HT1080 (cell line): ENCODE measurements at regions not wholly inside any gene's neighbourhood (a gene's known extent, or its start where the extent isn't known, plus 50 kb on each side); places are given as distances from the start of the nearest gene placed in this dataset.
A peak's percentile ranks its signal among the peaks of the same experiment; 100 is the strongest.
"Not testable (repeated sequence)": the region's sequence is repeated elsewhere in the genome, so short reads cannot be mapped to it uniquely, and the experiment has no call there.

Source experiments
- DNase-seq: peaks from one replicate; pipeline ENCODE4 v3.0.0-alpha.2; 2015; ENCODE audit warnings: low read depth

DNA sequence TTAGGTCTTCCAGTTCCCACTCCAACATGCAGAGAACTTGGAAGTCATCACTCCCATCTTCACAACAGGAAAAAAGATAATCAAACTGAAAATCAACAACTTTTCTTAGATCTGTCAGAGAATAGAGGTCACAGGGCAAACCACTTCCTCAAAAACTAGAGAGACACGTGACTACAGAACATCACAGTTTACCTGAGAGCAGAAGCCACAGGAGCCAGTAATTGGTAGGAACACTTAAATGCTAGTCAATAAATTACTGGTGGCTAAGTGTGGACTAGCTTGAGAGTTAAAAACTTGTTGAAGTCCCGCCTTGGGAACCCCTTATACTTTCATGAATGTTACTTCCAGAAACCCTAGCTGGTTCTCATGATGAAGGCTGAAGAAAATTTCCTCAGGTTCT is 81.1 kb downstream of the THSD1 start:
- DNase-seq, result not testable (repeated sequence)

DNA sequence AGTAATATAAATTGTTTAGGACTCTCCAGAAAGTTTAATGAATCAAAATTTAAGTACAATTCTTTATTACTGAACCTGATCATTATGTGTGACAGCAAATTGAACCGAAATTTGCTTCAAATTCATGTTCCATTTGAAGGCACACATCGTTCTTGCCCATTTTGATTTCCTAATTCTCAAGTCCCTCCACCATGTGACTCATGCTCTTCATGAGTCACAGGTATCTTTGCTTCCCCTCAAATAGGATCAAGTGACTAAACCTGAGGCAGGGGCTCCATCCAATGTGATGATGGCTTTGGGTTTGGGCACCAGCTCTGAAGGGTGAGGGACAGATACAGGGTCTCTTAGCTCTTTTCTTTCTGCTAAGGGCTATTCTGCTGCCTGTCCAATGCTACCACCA is 86.1 kb downstream of the THSD1 start:
- peak; percentile 55 for DNase-seq

DNA sequence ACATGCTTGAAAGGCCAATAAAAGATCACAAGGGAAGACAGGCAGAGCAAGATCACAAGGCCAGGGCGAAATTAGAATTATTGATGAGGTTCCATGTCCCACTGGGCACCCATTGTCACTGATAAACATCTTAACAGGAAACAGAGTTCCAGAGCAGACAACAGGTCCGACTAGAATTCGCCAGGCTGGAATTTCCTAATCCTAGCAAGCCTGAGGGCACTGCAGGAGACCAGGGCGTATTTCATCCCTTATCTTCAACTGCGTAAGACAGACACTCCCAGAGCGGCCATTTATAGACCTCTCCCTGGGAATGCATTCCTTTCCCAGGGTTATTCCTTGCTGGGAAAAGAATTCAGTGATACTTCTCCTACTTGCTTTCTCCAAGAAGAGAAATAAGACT is 96.1 kb downstream of the THSD1 start:
- not testable (repeated sequence) for DNase-seq

DNA sequence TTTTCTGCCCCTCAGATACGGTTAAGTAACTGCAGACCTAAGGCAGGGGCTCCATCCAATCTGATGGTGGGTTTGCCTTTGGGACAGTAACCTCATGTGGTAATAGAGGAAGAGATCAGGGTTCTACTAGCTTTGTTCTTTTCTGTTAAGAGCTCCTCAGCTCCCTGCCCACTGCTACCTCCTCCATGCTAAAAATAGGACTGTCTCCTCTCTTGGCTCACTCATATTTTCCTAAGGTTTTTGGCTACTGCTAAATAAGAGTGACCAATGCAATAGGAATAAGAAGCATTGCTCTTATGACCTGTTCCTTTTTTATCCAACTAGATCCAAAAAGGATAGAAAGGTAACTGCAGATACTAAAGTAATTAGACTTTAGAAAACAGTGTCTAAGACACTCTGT is 99.6 kb downstream of the THSD1 start:
- DNase-seq, result not testable (repeated sequence)

DNA sequence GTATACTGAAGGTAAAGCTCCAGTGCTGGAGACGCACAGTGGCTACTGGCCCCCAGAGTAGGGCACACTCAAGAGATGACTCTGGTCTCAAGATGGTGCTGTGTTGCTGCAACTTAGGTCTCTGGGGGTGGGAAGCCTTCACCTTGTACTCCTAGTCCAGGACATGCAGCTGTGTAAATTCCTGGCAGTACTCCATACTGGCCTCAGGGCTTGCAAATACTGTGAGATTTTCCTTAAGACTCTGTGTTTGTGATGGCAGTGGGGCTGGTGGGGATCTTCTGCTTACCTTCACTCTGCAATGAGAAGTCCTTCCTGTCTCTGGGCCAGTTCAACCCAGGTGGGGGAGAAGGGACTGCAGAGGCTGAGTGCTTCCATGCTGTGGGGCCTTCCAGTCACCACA is 102.9 kb downstream of the THSD1 start:
- not testable (repeated sequence) for DNase-seq

DNA sequence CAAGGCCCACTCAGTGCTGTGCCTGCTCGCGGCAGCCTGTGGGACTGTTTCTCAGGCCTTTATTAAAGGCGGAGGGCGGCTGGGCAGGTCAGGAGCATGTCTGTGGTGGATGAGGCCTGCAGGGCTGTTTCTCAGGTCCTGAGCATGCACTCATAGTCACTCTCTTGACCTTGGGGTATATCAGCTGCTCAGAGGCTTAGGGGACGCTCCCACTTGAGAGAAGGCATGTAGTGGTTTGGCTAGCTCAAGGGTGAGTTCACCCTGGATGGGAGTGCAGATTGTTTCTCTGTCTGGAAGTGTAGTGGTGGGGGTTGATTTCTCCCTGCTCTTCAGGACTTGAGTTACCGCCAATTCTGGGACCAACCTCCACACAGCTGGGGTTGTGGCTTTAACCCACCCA is 103.3 kb downstream of the THSD1 start:
- DNase-seq, result not testable (repeated sequence)

DNA sequence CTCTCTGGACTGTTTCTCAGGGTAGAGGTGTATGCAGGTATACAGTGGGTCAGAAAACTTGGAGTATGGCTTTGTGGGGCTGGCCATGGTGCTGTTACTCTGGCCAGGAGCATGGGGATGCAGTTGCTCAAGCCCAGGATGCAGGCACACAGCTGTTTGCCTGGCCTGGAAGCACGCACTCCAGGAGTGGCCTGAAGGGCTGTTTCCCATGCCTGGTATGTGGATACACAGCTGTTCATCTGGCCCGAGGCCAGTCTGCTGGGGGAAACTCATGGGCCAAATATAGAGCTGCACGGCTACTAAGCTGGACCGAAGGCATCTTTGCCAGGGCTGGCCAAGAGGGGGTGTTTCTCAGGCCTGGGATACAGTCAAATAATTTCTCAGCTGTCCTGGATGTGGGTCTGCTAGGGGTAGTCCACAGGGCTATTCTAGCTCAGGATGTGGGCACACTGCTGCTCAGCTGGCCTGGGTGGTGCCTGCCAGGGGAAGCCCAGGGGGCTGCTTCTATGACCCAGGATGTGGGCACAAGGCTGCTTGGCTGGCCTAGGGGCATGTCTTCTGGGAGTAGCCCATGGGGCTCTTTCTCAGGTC is 104.1 kb downstream of the THSD1 start:
- DNase-seq, result not testable (repeated sequence)

DNA sequence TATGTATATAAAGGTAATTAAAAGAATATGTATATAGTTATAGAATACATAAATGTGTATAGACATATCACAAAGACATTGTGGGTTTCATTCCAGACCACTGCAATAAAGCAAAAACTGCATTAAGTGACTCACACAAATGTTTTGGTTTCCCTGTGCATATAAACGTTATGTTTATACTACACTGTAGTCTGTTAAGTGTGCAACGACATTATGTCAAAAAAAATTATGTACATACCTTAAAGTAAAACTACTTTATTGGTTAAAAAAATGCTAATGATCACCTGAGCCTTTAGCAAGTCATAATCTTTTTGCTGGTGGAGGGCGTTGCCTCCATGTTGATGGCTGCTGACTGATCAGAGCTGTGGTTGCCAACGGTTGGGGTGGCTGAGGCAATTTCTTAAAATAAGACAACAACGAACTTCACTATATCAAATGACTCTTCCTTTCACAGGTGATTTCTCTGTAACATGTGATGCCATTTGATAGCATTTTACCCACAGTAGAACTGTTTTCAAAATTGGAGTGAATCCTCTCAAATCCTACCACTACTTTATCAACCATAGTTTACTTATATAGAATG is 107.8 kb downstream of the THSD1 start:
- not testable (repeated sequence) for DNase-seq

DNA sequence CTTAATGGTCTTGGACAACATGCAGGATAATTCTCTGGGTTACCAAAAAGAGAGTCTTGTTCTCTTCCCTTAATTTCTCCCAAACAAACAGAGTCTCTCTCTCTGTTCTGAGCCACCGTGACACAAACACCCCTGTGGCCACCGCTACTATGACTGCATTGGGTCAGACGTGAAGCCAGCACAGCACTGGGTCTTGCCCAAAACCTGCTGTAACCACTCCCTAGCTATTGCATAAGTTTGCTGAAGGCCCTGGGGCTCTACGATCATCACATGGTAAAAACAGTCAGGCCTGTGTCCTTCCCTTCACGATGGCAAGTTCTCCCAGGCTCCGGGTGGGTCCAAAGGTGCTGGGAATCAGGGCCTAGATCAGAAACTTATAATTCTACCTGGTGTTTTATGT is 117.1 kb downstream of the THSD1 start:
- not testable (repeated sequence) for DNase-seq

DNA sequence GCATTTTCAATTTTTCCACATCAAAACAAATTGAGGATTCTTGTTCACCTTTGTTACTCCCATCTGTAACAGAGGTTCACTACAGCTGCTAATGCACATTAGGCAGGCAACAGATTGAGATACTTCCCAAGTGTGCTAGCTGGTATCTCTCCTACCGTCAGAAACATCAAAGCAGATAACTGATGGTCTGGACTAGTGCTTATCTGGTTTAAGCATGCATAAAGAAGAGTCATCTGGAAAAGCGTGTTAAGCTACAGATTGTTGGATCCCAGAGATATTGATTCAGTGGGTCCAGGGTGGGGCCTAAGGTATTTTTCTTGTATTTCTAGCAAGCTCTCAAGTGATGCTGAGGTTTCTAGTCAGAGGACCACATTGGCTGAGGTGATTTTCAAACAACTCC is 122.0 kb upstream of the NEK3 start:
- DNase-seq, result not testable (repeated sequence)

DNA sequence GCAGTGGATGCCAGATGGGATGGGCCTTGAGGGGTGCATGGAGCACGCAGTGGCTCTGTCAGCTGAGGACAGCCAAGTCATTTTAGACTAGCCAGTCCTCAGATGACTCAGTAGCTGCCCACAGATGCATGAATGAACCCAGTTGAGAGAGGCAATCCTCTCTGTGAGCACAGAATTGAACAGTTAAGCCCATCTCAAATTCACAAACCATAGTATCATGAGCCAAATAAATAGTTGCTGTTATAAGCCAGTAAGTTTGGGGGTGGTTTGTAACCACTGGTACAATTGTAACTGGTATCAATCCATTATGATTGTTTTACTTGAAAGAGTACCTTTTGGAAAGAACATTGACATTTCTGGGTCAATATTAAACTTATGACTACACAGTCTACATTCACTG is 120.0 kb upstream of the NEK3 start:
- DNase-seq, result not testable (repeated sequence)

DNA sequence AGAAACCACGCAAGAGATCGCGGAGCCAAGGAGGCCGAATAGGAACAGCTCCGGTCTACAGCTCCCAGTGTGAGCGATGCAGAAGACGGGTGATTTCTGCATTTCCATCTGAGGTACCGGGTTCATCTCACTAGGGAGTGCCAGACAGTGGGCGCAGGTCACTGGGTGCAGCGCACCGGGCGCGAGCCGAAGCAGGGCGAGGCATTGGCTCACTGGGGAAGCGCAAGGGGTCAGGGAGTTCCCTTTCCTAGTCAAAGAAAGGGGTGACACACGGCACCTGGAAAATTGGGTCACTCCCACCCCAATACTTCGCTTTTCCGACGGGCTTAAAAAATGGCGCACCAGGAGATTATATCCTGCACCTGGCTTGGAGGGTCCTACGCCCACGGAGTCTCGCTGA is 94.9 kb upstream of the NEK3 start:
- DNase-seq, result not testable (repeated sequence)

DNA sequence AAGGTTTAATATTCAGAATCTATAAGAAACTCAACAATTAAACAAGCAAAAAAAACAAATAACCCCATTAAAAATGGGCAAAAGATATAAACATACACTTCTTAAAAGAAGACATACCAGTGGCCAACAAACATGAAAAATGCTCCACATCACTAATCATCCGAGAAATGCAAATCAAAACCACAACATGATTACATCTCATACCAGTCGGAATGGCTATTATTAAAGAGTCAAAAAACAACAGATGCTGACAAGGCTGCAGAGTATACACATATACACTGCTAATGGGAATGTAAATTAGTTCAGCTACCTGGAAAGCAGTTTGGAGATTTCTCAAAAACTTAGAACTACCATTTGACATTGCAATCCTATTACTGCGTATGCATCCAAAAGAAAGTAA is 81.4 kb upstream of the NEK3 start:
- not testable (repeated sequence) for DNase-seq

DNA sequence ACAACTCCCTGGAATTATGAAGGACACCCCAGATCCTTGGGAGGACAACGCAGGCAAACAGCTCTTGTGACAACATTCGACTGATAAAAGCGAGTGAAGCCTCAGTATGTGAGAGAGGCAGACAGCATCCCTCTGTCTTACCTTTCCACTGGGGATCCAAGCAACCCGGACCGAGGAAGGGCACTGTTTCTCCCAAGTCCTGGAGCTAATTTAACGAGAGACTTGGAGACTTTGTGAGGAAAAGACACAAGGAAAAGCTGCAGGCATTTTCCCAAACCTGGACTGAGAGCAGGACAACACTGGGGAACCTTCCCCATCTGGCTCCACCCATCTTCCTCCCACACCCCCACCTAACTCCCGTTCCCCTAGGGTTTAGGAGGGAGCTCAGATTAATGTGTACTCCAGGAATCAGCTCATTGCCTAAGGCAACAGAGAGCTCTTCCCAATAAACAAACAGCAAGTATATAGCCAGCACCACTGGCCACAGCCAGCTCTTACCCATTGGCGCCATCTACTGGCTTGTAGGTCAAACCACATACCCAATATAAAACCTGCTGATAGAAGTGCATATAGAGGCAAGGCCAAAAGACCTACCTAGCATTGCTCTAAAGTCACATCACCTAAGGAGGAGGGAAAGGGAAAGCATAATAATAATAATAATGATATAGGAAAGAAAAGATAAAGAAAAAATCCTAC is 76.7 kb upstream of the NEK3 start:
- peak; percentile 48 for DNase-seq

DNA sequence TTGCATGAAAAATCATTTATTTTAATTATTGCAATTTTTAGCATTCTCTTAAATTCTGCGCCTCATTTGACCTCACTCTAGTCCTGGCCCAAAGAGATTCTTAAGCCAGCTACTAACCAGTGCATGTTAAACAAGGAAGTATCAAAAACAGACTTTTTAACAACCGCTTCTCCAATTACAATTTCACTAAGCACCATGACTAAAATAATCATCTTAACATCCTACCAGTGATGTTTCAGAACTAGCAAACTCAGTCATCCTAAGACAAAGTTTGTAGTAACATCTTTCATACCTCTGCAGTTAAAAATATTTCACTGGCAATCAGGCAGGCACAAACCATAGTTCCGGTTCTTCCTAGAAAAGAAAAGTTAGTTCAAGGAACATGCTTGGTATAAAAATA is 75.5 kb upstream of the NEK3 start:
- not testable (repeated sequence) for DNase-seq

DNA sequence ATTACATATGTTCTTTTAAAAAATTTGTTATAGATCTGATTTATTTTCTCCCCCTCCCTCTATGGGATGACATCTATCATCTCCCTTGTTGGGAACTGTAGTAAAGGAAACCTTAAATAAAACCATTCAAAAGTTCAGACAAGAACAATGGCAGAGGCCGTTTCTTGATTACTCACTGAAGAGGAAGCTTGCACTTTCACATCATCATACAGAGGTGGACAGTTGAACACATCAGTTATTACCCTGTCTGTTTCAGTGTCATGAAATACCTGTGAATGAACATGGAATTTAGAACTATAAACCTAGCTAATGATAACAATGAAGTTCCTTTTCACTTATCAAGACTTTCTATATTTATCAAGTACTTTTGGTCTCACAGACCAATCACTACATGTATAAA is 63.7 kb upstream of the NEK3 start:
- DNase-seq, result not testable (repeated sequence)

DNA sequence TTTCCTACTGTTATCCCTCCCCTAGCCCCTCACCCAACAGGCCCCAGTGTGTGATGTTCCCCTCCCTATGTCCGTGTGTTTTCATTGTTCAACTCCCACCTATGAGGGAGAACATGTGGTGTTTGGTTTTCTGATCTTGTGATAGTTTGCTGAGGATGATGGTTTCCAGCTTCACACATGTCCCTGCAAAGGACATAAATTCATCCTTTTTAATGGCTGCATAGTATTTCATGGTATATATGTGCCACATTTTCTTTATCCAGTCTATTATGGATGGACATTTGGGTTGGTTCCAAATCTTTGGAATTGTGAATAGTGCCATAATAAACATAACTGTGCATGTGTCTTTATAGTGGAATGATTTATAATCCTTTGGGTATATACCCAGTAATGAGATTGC is 54.5 kb upstream of the NEK3 start:
- not testable (repeated sequence) for DNase-seq

DNA sequence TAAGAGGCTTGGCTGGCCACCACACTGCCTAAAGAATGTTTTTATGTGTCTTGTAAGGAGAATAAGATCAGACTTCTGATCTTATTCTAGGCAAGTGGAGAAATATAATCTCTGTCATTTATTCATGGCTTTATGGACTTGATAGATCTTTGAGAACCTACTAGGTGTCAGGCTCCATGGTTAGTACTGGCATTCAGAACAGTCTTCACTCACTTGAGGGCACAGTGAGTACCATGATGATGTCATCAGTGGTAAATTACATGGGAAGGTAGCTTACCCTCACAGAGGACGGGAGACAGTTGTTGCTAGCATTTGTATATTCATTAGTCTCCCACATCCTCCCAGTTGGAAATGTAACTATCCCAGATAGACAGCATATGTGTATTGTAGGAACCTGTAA is 53.5 kb upstream of the NEK3 start:
- not testable (repeated sequence) for DNase-seq

DNA sequence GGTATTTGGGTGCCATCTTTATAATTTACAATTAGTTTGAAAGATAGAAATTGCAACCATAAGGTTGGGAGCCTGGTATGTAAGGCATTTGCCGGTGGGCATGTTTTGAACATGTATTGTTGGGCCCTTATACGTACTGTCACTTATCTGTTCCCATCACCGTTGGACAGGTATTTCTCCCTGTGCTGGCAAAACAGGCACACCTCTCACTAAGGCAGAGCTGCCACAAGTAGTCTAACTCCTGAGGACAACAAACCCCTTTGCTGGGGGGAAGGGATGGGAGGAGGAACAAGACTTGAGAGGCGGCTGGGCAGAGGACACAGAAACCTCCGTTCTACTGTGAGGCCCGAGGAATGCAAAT is 52.0 kb upstream of the NEK3 start:
- not testable (repeated sequence) for DNase-seq

DNA sequence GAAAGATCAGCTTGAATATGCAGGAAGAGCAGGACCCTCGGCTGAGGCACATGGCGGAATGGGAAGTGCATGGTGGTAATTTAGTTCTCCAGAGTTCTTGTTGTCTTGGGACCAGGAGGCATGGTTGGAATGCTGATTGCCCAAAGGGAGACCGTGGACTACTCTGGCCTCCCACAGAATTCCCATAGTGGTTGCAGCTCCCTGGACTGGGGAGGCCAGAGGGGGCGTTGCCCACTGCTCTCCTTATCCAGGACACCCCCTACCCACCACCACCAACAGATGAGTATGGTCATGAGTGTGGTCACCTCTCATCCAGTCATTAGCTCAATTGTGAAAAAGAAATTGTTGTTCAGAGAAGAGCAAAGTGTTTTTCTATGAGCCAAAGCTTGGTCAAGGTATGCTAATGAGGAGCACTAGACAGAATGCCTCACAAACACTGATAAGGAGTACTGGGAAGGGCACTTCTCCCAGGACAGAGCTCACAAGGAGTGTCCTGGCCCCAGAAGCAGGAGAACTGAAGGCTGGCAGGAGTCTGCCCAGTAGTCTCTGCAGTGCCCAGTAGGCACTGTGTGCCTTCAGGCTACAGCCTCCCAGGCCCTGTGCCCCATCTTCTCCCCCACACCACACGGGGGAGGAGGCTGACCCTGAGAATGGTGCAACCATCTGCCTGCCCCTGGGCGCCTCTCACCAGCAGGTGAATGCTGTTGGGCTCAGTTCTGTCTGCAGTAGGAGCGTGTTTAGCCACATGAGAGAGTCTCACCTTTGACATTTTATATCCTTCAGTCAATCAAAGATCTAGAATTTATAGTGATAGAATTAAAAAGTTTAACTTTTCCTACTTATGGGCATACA is 51.4 kb upstream of the NEK3 start:
- not testable (repeated sequence) for DNase-seq
